T-helper 9 cell (primary cell): ENCODE measurements at regions not wholly inside any gene's neighbourhood (a gene's known extent, or its start where the extent isn't known, plus 50 kb on each side); places are given as distances from the start of the nearest gene placed in this dataset.

Experiments
- DNase-seq: peaks from one replicate; pipeline ENCODE4 v3.0.0-alpha.2; 2020

GRCh38 chr4:20456407-20456806, 204.7 kb downstream of the SLIT2 start:
- DNase-seq: no peak

DNA sequence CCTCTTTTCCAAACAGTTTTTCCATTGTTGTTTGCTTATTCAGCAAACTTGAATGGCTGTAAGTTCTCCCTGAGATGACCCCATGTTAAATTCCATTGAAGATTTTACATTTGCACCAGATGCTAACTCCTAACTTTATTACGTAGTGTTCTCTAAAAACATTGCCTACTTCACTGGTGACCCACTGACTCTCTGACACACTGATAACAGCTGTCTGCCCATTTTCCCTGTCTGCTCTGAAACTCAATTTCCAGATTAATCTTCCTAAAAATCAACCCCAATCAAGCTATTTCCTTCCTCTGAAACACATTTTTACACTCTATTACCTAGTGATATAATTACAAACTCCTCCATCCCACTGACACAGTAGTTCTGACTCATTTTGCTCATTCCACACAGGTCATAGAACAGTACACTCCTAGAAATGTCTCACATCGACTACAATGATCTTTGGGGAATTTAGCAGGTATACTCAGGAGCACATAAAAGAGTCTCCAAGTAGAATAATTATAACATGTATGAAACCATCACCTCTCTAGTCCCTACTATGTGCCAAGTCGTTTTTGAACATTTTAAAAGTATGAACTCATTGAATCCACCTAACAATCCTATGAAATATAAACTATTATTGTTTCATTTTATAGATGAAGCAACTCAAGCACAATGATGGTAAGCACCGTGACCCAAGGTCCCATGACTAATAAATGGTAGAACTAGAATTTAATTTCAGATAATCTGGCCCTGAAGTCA, 210.9 kb downstream of the SLIT2 start:
- no peak for DNase-seq

DNA sequence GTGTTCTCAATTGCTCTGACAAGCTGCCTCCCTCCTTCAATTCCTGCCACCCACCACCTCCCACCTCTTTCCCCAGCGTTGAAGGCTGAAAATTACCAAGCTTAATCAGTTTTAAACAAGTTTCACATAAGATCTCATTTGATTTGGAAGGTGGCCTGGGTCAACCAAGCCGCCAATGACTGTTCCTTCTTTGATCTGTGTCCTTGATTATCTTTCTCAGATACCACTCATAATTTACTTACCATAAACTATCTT, 211.4 kb downstream of the SLIT2 start:
- DNase-seq: no peak

- DNase-seq: no peak
Observed at GRCh38 chr4:20464381-20464780, 212.7 kb downstream of the SLIT2 start.

DNA sequence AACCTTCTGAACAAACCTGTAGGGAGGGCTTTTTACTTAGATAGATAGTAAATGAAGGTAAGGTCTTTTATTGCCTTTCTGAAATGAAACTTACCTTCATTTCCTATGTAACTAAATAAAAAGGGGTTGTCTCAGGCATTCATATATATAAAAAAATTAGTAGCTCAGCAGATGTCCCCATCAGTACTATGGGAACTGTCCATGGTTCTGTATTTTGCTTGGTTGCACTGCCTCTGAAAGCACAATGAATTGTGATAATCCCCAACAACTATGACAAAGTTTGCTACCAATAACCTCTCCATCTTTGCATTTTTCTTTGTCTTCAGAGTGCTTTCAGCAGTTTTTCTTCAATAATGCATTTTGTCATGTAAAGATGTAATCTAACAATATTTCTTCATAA, 222.4 kb downstream of the SLIT2 start:
- DNase-seq: no peak

GRCh38 chr4:20478412-20478811, 221.8 kb upstream of the PACRGL start:
- no peak for DNase-seq

- no peak for DNase-seq
Observed at GRCh38 chr4:20480165-20480947, 219.9 kb upstream of the PACRGL start.

GRCh38 chr4:20483416-20483815, 216.8 kb upstream of the PACRGL start:
- DNase-seq: no peak

DNA sequence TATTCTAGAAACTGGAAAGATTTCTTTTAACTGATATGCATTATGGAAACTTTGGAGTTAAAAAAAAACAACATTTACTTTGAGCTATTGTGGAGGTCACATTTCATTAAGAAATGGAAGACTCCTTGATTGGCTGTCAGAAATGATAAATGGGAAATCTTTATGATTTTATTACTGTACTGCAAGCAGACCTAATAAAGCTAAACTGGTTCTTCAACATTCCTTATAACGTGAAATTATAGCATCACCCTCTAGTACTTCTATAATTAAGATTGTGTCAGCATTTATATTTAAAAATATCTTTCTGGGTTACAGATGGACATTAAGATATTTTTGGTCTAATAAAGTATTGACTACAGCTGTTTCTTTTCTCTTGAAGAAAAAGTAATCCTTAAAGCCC, 213.8 kb upstream of the PACRGL start:
- no peak for DNase-seq

DNA sequence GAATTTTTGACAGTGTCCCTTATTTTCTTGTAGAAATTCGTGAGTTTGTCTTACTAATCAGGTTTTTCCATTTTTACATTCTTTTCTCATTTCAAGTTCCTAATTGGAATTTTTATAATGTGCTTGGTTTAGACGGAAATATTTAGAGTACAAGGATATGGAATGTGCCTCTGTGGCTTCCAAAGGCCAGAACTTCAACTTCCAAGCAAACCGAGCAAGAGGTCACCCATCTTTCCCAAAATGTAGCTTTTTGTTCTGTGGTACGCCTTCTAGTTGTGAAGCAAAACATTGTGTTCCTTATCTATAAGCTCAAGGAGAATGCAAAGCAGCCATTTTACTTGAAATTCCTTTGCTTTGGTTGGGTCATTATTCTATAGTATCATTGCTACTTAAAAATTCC, 212.8 kb upstream of the PACRGL start:
- DNase-seq: no peak

DNA sequence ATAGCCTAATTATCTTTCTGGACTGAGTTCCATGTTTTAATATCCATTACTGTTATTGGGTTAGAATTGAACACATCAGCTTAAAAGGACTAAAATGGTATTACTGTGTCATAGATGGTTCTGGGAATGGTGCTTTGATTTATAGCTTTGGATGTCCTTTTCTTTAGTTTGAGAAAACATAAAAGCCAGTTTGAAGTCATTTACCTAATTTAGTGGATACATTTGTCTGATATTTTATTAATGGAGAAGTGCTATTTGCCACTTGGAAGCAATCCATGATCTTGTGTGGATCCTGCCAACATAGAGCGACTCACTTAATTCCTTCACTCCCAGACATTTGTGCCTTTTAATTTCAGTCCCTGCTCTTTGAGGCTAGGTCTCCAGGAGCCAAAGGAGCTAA, 212.4 kb upstream of the PACRGL start:
- no peak for DNase-seq

DNA sequence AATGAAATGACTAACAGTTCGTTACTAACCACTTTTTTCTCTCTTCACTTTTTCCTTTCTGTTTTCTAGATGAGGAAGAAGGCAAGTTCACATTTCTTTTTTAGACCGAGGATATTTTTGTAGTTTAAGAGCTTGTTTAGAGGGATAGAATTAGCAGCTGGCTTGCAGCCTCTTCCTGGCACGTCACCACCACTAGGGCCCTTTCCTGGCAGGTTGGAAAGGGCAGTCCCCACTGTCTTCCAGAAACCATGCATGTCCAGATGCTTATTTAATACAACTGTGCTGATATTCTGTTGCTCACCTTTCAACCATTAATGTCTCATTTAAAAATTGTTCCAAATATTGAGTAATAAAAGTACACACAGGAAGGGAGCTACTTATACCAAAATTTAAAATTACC, 209.5 kb upstream of the PACRGL start:
- no peak for DNase-seq

GRCh38 chr4:20493761-20494353, 206.4 kb upstream of the PACRGL start:
- DNase-seq: no peak

DNA sequence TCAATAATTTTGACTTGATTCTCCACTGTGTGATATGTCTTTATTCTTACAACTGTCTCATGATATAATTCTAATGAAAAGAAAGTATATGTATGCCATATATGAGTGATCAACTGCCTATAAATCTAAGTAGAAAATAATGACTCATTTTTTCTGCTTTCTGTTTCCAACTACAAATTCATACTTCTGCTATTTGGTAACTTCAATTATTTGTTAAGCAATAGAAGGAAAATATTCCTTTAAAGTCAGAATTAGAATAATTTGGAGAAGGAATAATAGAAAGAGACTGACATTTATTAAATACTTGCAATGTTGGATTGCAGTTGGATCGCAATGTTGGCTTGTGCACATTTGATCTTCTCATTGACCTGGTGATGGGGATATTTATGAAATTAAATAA, 204.2 kb upstream of the PACRGL start:
- no peak for DNase-seq

GRCh38 chr4:20504146-20504545, 196.1 kb upstream of the PACRGL start:
- no peak for DNase-seq

- DNase-seq: no peak
Observed at GRCh38 chr4:20505927-20506326, 194.3 kb upstream of the PACRGL start.

DNA sequence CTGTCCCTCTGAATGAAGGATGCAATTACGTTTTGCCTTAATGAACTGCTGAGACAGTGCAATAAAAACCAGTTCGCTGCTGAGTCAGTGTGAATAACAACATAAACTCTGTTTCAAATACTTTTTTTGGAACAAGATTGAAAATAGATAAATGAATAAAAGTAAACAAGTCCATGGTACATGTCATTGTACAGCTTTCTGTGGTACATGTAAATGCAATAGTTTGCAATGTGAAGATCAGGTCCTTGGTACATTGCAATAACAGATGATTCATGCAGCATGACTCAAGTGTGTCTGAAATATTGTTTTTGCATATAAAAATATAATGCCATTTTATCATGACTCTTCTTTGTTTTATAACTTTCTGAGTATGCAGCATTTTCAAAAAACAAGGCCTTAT, 193.4 kb upstream of the PACRGL start:
- no peak for DNase-seq

GRCh38 chr4:20509315-20509714, 190.9 kb upstream of the PACRGL start:
- DNase-seq: no peak

GRCh38 chr4:20512033-20512792, 188.0 kb upstream of the PACRGL start:
- DNase-seq: no peak

DNA sequence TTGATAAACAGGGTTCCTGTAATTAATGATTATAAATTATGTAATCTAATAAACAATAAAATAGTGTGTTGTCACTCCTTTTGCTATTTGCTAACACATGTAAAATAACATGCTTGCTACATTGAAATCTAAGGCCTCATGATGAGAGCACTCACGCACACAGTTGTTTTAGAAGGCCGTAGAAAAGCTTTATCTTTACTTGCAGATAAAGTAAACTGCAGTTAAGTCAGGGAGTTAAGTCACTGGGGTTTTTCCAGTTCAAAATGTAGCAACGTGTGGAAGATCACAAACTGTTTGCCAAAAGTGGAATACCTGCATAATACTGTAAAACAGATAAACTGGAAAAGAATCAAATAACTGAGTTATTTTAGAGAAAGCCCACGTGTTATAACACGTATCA, 187.3 kb upstream of the PACRGL start:
- no peak for DNase-seq

- DNase-seq: no peak
Observed at GRCh38 chr4:20520901-20521300, 179.4 kb upstream of the PACRGL start.

DNA sequence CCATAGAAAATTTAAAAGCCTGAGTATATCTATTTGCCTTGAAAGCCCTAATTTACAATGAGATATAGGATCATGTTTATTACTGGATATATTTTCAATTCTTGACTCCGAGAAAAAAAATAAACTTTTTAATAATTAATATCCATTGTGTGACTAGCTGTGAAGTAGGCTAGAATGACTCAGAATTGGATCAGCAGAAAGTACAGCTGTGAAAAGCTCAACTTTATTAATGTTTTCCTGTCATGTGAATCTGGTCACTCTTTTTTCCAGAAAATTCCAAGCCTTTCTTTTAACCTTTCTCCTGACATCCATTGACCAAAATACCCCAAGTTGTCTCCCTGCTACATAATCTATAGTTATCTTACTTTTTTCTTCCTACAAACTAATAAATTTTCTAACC, 171.8 kb upstream of the PACRGL start:
- no peak for DNase-seq

DNA sequence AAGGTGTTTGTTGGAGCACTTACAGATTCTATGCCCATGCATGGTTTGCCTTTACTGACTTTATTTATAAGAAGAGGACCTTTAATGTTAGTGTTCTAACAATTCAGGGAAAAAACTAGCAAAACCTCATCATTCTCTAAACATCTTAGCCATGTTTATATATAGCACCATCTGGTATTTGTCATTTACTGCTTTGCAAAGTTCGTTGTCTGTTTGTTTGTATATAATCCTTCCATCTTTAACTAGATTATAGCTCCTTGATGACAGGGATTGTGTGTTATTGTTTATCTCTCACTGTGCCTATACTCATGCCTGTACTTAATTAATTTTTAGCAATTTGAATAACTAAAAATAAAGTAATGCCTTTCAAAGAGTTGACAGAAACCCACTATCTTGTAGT, 170.6 kb upstream of the PACRGL start:
- DNase-seq: no peak
